Tibial nerve (tissue), 4 donors: ENCODE measurements at regions not wholly inside any gene's neighbourhood (a gene's known extent, or its start where the extent isn't known, plus 50 kb on each side); places are given as distances from the start of the nearest gene placed in this dataset.

Experiments
- DNase-seq, 2 donors: peaks; one replicate each; pipeline ENCODE4 v3.0.0-alpha.2; 2019; ENCODE audit warnings: low spot score in 2 of 2
- H3K27ac ChIP-seq, 4 donors: fragments of 200-600 bp; sonication (generic) in 3 of 4; one replicate each; pipeline ENCODE4 v1.5.1; 2017 to 2019; ENCODE audit warnings: mild to moderate bottlenecking in 1 of 4
- H3K27me3 ChIP-seq, 2 donors: fragments of 200-600 bp; sonication (generic) in 1 of 2; one replicate each; pipeline versions ENCODE4 v1.5.1 to v1.6.0; 2017 to 2019
- H3K36me3 ChIP-seq, 3 donors: fragments of 200-600 bp; sonication (generic); one replicate each; pipeline ENCODE4 v1.5.1; 2018 to 2019
- H3K4me1 ChIP-seq, 4 donors: fragments of 200-600 bp; sonication (generic) in 3 of 4; one replicate each; pipeline ENCODE4 v1.5.1; 2017 to 2019
- H3K4me3 ChIP-seq, 4 donors: fragments of 200-600 bp; sonication (generic) in 3 of 4; one replicate each; pipeline ENCODE4 v1.5.1; 2017 to 2019; ENCODE audit warnings: mild to moderate bottlenecking in 1 of 4, moderate library complexity in 1 of 4
- H3K9me3 ChIP-seq, 4 donors: fragments of 200-600 bp; sonication (generic) in 3 of 4; one replicate each; pipeline ENCODE4 v1.5.1; 2017 to 2019
- CTCF ChIP-seq, 5 experiments: fragments of 200-600 bp in 3 of 5; fragments of 450-650 bp in 2 of 5; sonication (generic) in 3 of 5; IDR thresholded peaks; one replicate each; pipeline ENCODE4 v1.5.1; 2016 to 2019; ENCODE audit warnings: antibody characterized with exemption in 5 of 5, mild to moderate bottlenecking in 3 of 5, moderate library complexity in 2 of 5
- EP300 ChIP-seq, 2 donors: sonication (generic); formaldehyde crosslinking; IDR thresholded peaks; one replicate each; pipeline ENCODE4 v1.6.1; 2017; ENCODE audit warnings: antibody characterized with exemption in 2 of 2, mild to moderate bottlenecking in 1 of 2
- POLR2A ChIP-seq, 2 donors: fragments of 450-650 bp; IDR thresholded peaks; one replicate each; pipeline ENCODE4 v1.6.1; 2017; ENCODE audit warnings: antibody characterized with exemption in 2 of 2, mild to moderate bottlenecking in 2 of 2, moderate library complexity in 2 of 2
- whole genome bisulfite sequencing, 2 donors: methylation state at CpG; one replicate each; pipeline ENCODE4 v1.1.5; 2018; 5-methylcytosine and 5-hydroxymethylcytosine counted together

GRCh38 chr4:140257461-140258305, 103.7 kb upstream of the MAML3 start:
- no peaks in the 10 kb centered on the region for H3K36me3 ChIP-seq
- H3K4me3 ChIP-seq: no peak overlapping the region
- H3K27ac ChIP-seq: no peak overlapping the region
- no peaks in the 10 kb centered on the region for H3K27me3 ChIP-seq
- peaks cover 0 to 8% (median 3%) of the 10 kb centered on the region in 4 donors for H3K4me1 ChIP-seq
- 66 to 70% methylated on average over 9 to 10 of the region's 10 CpGs for WGBS, 2 donors
- DNase-seq: no peak
- no peaks in the 10 kb centered on the region for H3K9me3 ChIP-seq
- no peak for TF ChIP-seq POLR2A (IDR thresholded peaks at IDR 0.05)
- no peak for TF ChIP-seq EP300 (IDR thresholded peaks at IDR 0.05)
- TF ChIP-seq CTCF (IDR thresholded peaks at IDR 0.05): no peak

GRCh38 chr4:140256941-140257340, 103.0 kb upstream of the MAML3 start:
- H3K4me3 ChIP-seq: no peak overlapping the region
- TF ChIP-seq CTCF (IDR thresholded peaks at IDR 0.05) (no peak), POLR2A (IDR thresholded peaks at IDR 0.05) (no peak), EP300 (IDR thresholded peaks at IDR 0.05) (no peak)
- WGBS, 2 donors: 64 to 66% methylated on average over 2 of the region's 2 CpGs
- H3K9me3 ChIP-seq: no peaks in the 10 kb centered on the region
- H3K27ac ChIP-seq: no peak overlapping the region
- DNase-seq: no peak
- peaks cover 0 to 15% (median 4%) of the 10 kb centered on the region in 4 donors for H3K4me1 ChIP-seq
- no peaks in the 10 kb centered on the region for H3K36me3 ChIP-seq
- no peaks in the 10 kb centered on the region for H3K27me3 ChIP-seq

GRCh38 chr4:140256335-140256734, 102.4 kb upstream of the MAML3 start:
- no peaks in the 10 kb centered on the region for H3K27me3 ChIP-seq
- no peak for TF ChIP-seq EP300 (IDR thresholded peaks at IDR 0.05)
- TF ChIP-seq CTCF (IDR thresholded peaks at IDR 0.05): no peak
- no peak for TF ChIP-seq POLR2A (IDR thresholded peaks at IDR 0.05)
- no peaks in the 10 kb centered on the region for H3K9me3 ChIP-seq
- H3K4me3 ChIP-seq: no peak overlapping the region
- no peak overlapping the region for H3K27ac ChIP-seq
- 60 to 74% methylated on average over 1 to 2 of the region's 2 CpGs for WGBS, 2 donors
- no peaks in the 10 kb centered on the region for H3K36me3 ChIP-seq
- DNase-seq: no peak
- peaks cover 0 to 20% (median 4%) of the 10 kb centered on the region in 4 donors for H3K4me1 ChIP-seq

- DNase-seq: no peak
- no peak overlapping the region for H3K27ac ChIP-seq
- H3K27me3 ChIP-seq: no peaks in the 10 kb centered on the region
- H3K4me3 ChIP-seq: no peak overlapping the region
- TF ChIP-seq CTCF (IDR thresholded peaks at IDR 0.05) (no peak), POLR2A (IDR thresholded peaks at IDR 0.05) (no peak), EP300 (IDR thresholded peaks at IDR 0.05) (no peak)
- WGBS, 2 donors: 91% methylated on average over 1 of the region's 1 CpG
- H3K4me1 ChIP-seq: peaks cover 0 to 20% (median 4%) of the 10 kb centered on the region in 4 donors
- no peaks in the 10 kb centered on the region for H3K36me3 ChIP-seq
- no peaks in the 10 kb centered on the region for H3K9me3 ChIP-seq
Observed at GRCh38 chr4:140255927-140256326, 101.9 kb upstream of the MAML3 start.

GRCh38 chr4:140255467-140255866, 101.5 kb upstream of the MAML3 start:
- DNase-seq: no peak
- no peak overlapping the region for H3K4me3 ChIP-seq
- H3K27me3 ChIP-seq: no peaks in the 10 kb centered on the region
- WGBS, 2 donors: 88% methylated on average over 5 of the region's 5 CpGs
- no peaks in the 10 kb centered on the region for H3K9me3 ChIP-seq
- peaks cover 0 to 20% (median 4%) of the 10 kb centered on the region in 4 donors for H3K4me1 ChIP-seq
- H3K36me3 ChIP-seq: no peaks in the 10 kb centered on the region
- no peak for TF ChIP-seq CTCF (IDR thresholded peaks at IDR 0.05)
- TF ChIP-seq EP300 (IDR thresholded peaks at IDR 0.05): no peak
- TF ChIP-seq POLR2A (IDR thresholded peaks at IDR 0.05): no peak
- no peak overlapping the region for H3K27ac ChIP-seq
